Endodermal cell (in vitro differentiated cells): ENCODE measurements at regions not wholly inside any gene's neighbourhood (a gene's known extent, or its start where the extent isn't known, plus 50 kb on each side); places are given as distances from the start of the nearest gene placed in this dataset.

ENCODE experiments used
- DNase-seq: peaks from one replicate; pipeline ENCODE4 v3.0.0-alpha.2; 2017
- H3K27ac ChIP-seq: 2 replicates; pipeline ENCODE4 v1.5.1; 2013; ENCODE audit warnings: mild to moderate bottlenecking, low read depth, low read length, moderate library complexity
- H3K27me3 ChIP-seq: 2 replicates; pipeline ENCODE4 v1.6.1; 2013; ENCODE audit warnings: mild to moderate bottlenecking, low read length, moderate library complexity; ENCODE audit not compliant: insufficient read depth, control insufficient read depth, poor library complexity, severe bottlenecking
- H3K36me3 ChIP-seq: 2 replicates; pipeline ENCODE4 v1.7.0; 2013; ENCODE audit warnings: mild to moderate bottlenecking, low read length, moderate library complexity; ENCODE audit not compliant: control insufficient read depth, insufficient read depth
- H3K4me1 ChIP-seq: one replicate; pipeline ENCODE4 v1.7.0; 2013; ENCODE audit warnings: low read length; ENCODE audit not compliant: control insufficient read depth, insufficient read depth
- H3K4me3 ChIP-seq: 2 replicates; pipeline ENCODE4 v1.5.1; 2013; ENCODE audit warnings: mild to moderate bottlenecking, low read length, moderate library complexity
- H3K9ac ChIP-seq: 2 replicates; pipeline ENCODE4 v1.6.1; 2013; ENCODE audit warnings: mild to moderate bottlenecking, low read length, moderate library complexity; ENCODE audit not compliant: poor library complexity, severe bottlenecking; ENCODE audit errors: extremely low read depth
- H3K9me3 ChIP-seq: 2 replicates; pipeline ENCODE4 v1.6.1; 2013; ENCODE audit warnings: mild to moderate bottlenecking, low read length, moderate library complexity; ENCODE audit not compliant: control insufficient read depth
- H3K27ac Mint-ChIP-seq: 2 replicates; pipeline ENCODE4 v1.8.0; 2020; ENCODE audit warnings: mixed read lengths
- H3K27me3 Mint-ChIP-seq: 2 replicates; pipeline ENCODE4 v1.8.0; 2021; ENCODE audit warnings: mild to moderate bottlenecking, mixed read lengths; ENCODE audit not compliant: insufficient read depth
- H3K36me3 Mint-ChIP-seq: 2 replicates; pipeline ENCODE4 v1.8.0; 2020; ENCODE audit warnings: low read depth, mixed read lengths
- H3K4me1 Mint-ChIP-seq: 2 replicates; pipeline ENCODE4 v1.8.0; 2020; ENCODE audit warnings: mixed read lengths
- H3K4me3 Mint-ChIP-seq: 2 replicates; pipeline ENCODE4 v1.8.0; 2020; ENCODE audit warnings: mild to moderate bottlenecking, moderate library complexity, mixed read lengths
- H3K9me3 Mint-ChIP-seq: 2 replicates; pipeline ENCODE4 v1.8.0; 2020; ENCODE audit warnings: mild to moderate bottlenecking, mixed read lengths
- CTCF ChIP-seq: fragments of 200-600 bp; sonication (generic); conservative IDR thresholded peaks from 2 replicates; pipeline ENCODE4 v1.5.0; 2021; ENCODE audit warnings: antibody characterized with exemption, mild to moderate bottlenecking
- WGBS, 2 experiments: methylation state at CpG; one replicate each; pipeline versions ENCODE4 v1.1.5 to v1.1.7; 2013; ENCODE audit warnings: missing lambda C conversion rate in 2 of 2, mixed read lengths in 1 of 2; ENCODE audit not compliant: insufficient coverage in 1 of 2, insufficient read length in 1 of 2; 5-methylcytosine and 5-hydroxymethylcytosine counted together

- Mint-ChIP-seq H3K27ac (no peak overlapping the region), H3K4me3 (no peak overlapping the region), H3K9me3 (no peaks in the 10 kb centered on the region), H3K36me3 (no peaks in the 10 kb centered on the region), H3K4me1 (peaks cover 47% of the 10 kb centered on the region), H3K27me3 (no peaks in the 10 kb centered on the region)
- H3K27ac ChIP-seq, result no peak overlapping the region
- H3K27me3 ChIP-seq, result no peaks in the 10 kb centered on the region
- no peak for DNase-seq
- no peak overlapping the region for H3K4me3 ChIP-seq
- H3K9me3 ChIP-seq, result no peaks in the 10 kb centered on the region
- H3K4me1 ChIP-seq, result peaks cover 13% of the 10 kb centered on the region
- no peaks in the 10 kb centered on the region for H3K36me3 ChIP-seq
- 86 to 97% methylated on average over 1 to 3 of the region's 3 CpGs for WGBS, 2 experiments
- no peak for TF ChIP-seq CTCF
- H3K9ac ChIP-seq, result no peak overlapping the region
Observed at GRCh38 chr4:123596805-123597204, 200.2 kb downstream of the SPRY1 start.

GRCh38 chr4:123597586-123597985 is 201.0 kb downstream of the SPRY1 start:
- Histone ChIP-seq H3K4me1 (peaks cover 13% of the 10 kb centered on the region), H3K27ac (no peak overlapping the region), H3K36me3 (no peaks in the 10 kb centered on the region), H3K9ac (no peak overlapping the region), H3K27me3 (no peaks in the 10 kb centered on the region), H3K9me3 (no peaks in the 10 kb centered on the region), H3K4me3 (no peak overlapping the region)
- H3K9me3 Mint-ChIP-seq, result no peaks in the 10 kb centered on the region
- no peak for TF ChIP-seq CTCF
- H3K4me1 Mint-ChIP-seq, result peaks cover 46% of the 10 kb centered on the region
- no peaks in the 10 kb centered on the region for H3K36me3 Mint-ChIP-seq
- H3K4me3 Mint-ChIP-seq, result no peak overlapping the region
- WGBS, 2 experiments, result 84 to 92% methylated on average over 1 of the region's 1 CpG
- H3K27me3 Mint-ChIP-seq, result no peaks in the 10 kb centered on the region
- H3K27ac Mint-ChIP-seq, result no peak overlapping the region
- no peak for DNase-seq

- TF ChIP-seq CTCF, result no peak
- Histone ChIP-seq H3K27ac (no peak overlapping the region), H3K9me3 (no peaks in the 10 kb centered on the region), H3K36me3 (no peaks in the 10 kb centered on the region), H3K27me3 (no peaks in the 10 kb centered on the region), H3K4me1 (peaks cover 13% of the 10 kb centered on the region), H3K9ac (no peak overlapping the region), H3K4me3 (no peak overlapping the region)
- Mint-ChIP-seq H3K27me3 (no peaks in the 10 kb centered on the region), H3K27ac (no peak overlapping the region), H3K9me3 (no peaks in the 10 kb centered on the region), H3K36me3 (no peaks in the 10 kb centered on the region), H3K4me3 (no peak overlapping the region), H3K4me1 (peaks cover 43% of the 10 kb centered on the region)
- DNase-seq, result no peak
- 84% methylated on average over 1 of the region's 1 CpG; no CpG with 5 or more reads in 1 of the 2 experiments for WGBS, 2 experiments
Observed at GRCh38 chr4:123598331-123598730, 201.7 kb downstream of the SPRY1 start.
